Endothelial cell of umbilical vein (primary cell): ENCODE measurements at regions not wholly inside any gene's neighbourhood (a gene's known extent, or its start where the extent isn't known, plus 50 kb on each side); places are given as distances from the start of the nearest gene placed in this dataset.

ENCODE experiments used
- BruUV-seq: library from RNA; stranded (reverse); fragments of 400-500 nt; replicated peaks from 2 replicates; lab custom pipeline; 2021; lab: Mats Ljungman, UMichigan
- CTCF ChIA-PET: fragments of 300-600, 350-600 bp; sonication (Branson Sonifier 250); formaldehyde crosslinking; loops from one replicate; lab custom pipeline; 2021; ENCODE audit warnings: antibody characterized with exemption, inconsistent platforms; lab: Charles Lee
- POLR2A ChIA-PET: fragments of 300-600, 350-600 bp; sonication (Branson Sonifier 250); formaldehyde crosslinking; loops from one replicate; lab custom pipeline; 2021; ENCODE audit warnings: antibody characterized with exemption, inconsistent platforms; lab: Charles Lee
- DNase-seq: peaks from one replicate; pipeline ENCODE4 v3.0.0-alpha.2; 2011; ENCODE audit warnings: low read depth, low spot score
- FAIRE-seq: peaks from 2 replicates; lab custom pipeline; 2011; peaks lifted over from hg19 to GRCh38; lab: Jason Lieb, UNC
- H2AFZ ChIP-seq: 2 replicates; pipeline ENCODE4 v1.6.0; 2012; ENCODE audit warnings: low read depth, low read length, control low read depth, inconsistent platforms
- H3K27ac ChIP-seq: 2 replicates; pipeline ENCODE4 v1.5.1; 2011; ENCODE audit warnings: low read depth, mild to moderate bottlenecking, control low read depth, low read length, moderate library complexity; ENCODE audit not compliant: insufficient read depth
- H3K27me3 ChIP-seq, 2 experiments: 2 replicates each; pipeline versions ENCODE4 v1.6.0 to v1.6.1; 2011; ENCODE audit warnings: low read length in 2 of 2, mixed read lengths in 1 of 2; ENCODE audit not compliant: control insufficient read depth in 2 of 2, insufficient read depth in 2 of 2
- H3K36me3 ChIP-seq, 2 experiments: 2 replicates in 1 of 2; 3 replicates in 1 of 2; pipeline ENCODE4 v1.5.1; 2011; ENCODE audit warnings: low read length in 2 of 2, mild to moderate bottlenecking in 1 of 2, moderate library complexity in 1 of 2; ENCODE audit not compliant: control insufficient read depth in 2 of 2, insufficient read depth in 2 of 2; ENCODE audit errors: extremely low read depth in 1 of 2
- H3K4me1 ChIP-seq: 3 replicates; pipeline ENCODE4 v1.5.1; 2011; ENCODE audit warnings: mild to moderate bottlenecking, low read length; ENCODE audit not compliant: control insufficient read depth, insufficient read depth; ENCODE audit errors: extremely low read depth
- H3K4me2 ChIP-seq: 2 replicates; pipeline ENCODE4 v1.6.1; 2011; ENCODE audit warnings: low read length, control low read depth, mixed read lengths; ENCODE audit not compliant: insufficient read depth
- H3K4me3 ChIP-seq, 3 experiments: fragments of 200-600 bp in 1 of 3; sonication (generic), shearing (Covaris generic) in 1 of 3; replicated peaks in 1 of 3; 2 replicates each; pipeline ENCODE4 v1.5.1; 2011 to 2016; ENCODE audit warnings: control low read depth in 3 of 3, low read length in 3 of 3, mild to moderate bottlenecking in 2 of 3, inconsistent platforms in 1 of 3, low read depth in 1 of 3, moderate library complexity in 1 of 3; ENCODE audit not compliant: insufficient read depth in 1 of 3
- H3K79me2 ChIP-seq: 2 replicates; pipeline ENCODE4 v1.6.0; 2012; ENCODE audit warnings: low read length, inconsistent platforms; ENCODE audit not compliant: control insufficient read depth, insufficient read depth
- H3K9ac ChIP-seq: replicated peaks from 2 replicates; pipeline ENCODE3; 2011; ENCODE audit warnings: low read length, control low read depth; ENCODE audit not compliant: insufficient read depth; ENCODE audit errors: extremely low read depth
- H3K9me1 ChIP-seq: replicated peaks from 3 replicates; pipeline ENCODE4 v1.6.0; 2011; ENCODE audit warnings: mild to moderate bottlenecking, low read length; ENCODE audit not compliant: control insufficient read depth, insufficient read depth; ENCODE audit errors: extremely low read depth
- H3K9me3 ChIP-seq: replicated peaks from 2 replicates; pipeline ENCODE4 v1.5.1; 2012; ENCODE audit warnings: low read length, inconsistent platforms; ENCODE audit not compliant: control insufficient read depth, insufficient read depth
- H4K20me1 ChIP-seq: replicated peaks from 2 replicates; pipeline ENCODE3; 2011; ENCODE audit warnings: mild to moderate bottlenecking, low read length; ENCODE audit not compliant: control insufficient read depth, insufficient read depth; ENCODE audit errors: extremely low read depth
- CTCF ChIP-seq, 2 donors: IDR thresholded peaks; 1 replicate in 1 of 2; 2 replicates in 1 of 2; pipeline ENCODE4 v1.5.1; 2011; ENCODE audit warnings: low read length in 2 of 2, mild to moderate bottlenecking in 2 of 2, moderate library complexity in 2 of 2, control low read depth in 1 of 2, inconsistent platforms in 1 of 2, low read depth in 1 of 2; ENCODE audit not compliant: insufficient read depth in 1 of 2; ENCODE audit errors: extremely low read depth in 1 of 2
- EZH2 ChIP-seq: IDR thresholded peaks from 2 replicates; pipeline ENCODE4 v1.6.1; 2012; ENCODE audit warnings: borderline replicate concordance, low read depth, mild to moderate bottlenecking, moderate library complexity, low read length, inconsistent platforms; ENCODE audit not compliant: severe bottlenecking
- FOS ChIP-seq: IDR thresholded peaks from 2 replicates; pipeline ENCODE4 v1.6.1; 2011; ENCODE audit warnings: mild to moderate bottlenecking, low read length, moderate library complexity, borderline replicate concordance; ENCODE audit not compliant: insufficient read depth
- GATA2 ChIP-seq: IDR thresholded peaks from 2 replicates; pipeline ENCODE4 v1.7.0; 2011; ENCODE audit warnings: low read depth, mild to moderate bottlenecking, moderate library complexity, mixed read lengths, low read length; ENCODE audit not compliant: insufficient read length, insufficient read depth
- JUN ChIP-seq: IDR thresholded peaks from 2 replicates; pipeline ENCODE4 v1.6.1; 2011; ENCODE audit warnings: borderline replicate concordance, low read depth; ENCODE audit not compliant: insufficient read length, insufficient read depth
- MYC ChIP-seq: IDR thresholded peaks from one replicate; pipeline ENCODE4 v1.6.1; 2011; ENCODE audit warnings: mild to moderate bottlenecking, low read depth, low read length
- POLR2A ChIP-seq: IDR thresholded peaks from 2 replicates; pipeline ENCODE4 v1.6.1; 2012; ENCODE audit warnings: low read depth, mild to moderate bottlenecking, control low read depth, low read length
- POLR2AphosphoS5 ChIP-seq: IDR thresholded peaks from 2 replicates; pipeline ENCODE4 v1.6.1; 2012; ENCODE audit warnings: low read depth, mild to moderate bottlenecking, control low read depth, low read length, moderate library complexity; ENCODE audit not compliant: insufficient read depth
- dilution Hi-C: fragments of 300-500 bp; cut with MboI; formaldehyde crosslinking; loops from one replicate; pipeline ENCODE4 v1.15.0; 2019; ENCODE audit warnings: low sequenced_read_pairs; ENCODE audit not compliant: extremely low pct_ligation_motif_present
- intact Hi-C: fragments of 100-400 bp; cut with micrococcal nuclease; formaldehyde crosslinking; loops from one replicate; pipeline ENCODE4 v1.10.0; 2022

GRCh38 chr4:160563552-160564282 lies 1460.8 kb downstream of the RAPGEF2 start:
- FAIRE-seq (no peak), DNase-seq (no peak)
- Histone ChIP-seq H3K79me2 (no peaks in the 10 kb centered on the region), H3K9ac (no peak overlapping the region), H2AFZ (no peak overlapping the region), H3K4me2 (no peak overlapping the region), H3K4me3 (no peak overlapping the region), H3K27ac (no peak overlapping the region), H3K9me1 (no peaks in the 10 kb centered on the region), H3K27me3 (no peaks in the 10 kb centered on the region), H3K36me3 (no peaks in the 10 kb centered on the region), H3K9me3 (no peaks in the 10 kb centered on the region), H3K4me1 (no peaks in the 10 kb centered on the region), H4K20me1 (no peaks in the 10 kb centered on the region)
- POLR2A ChIA-PET: no interaction called here
- TF ChIP-seq CTCF (IDR thresholded peaks at IDR 0.05; ENCODE audit: extremely low read depth in 1 of 2, insufficient read depth in 1 of 2, low read depth in 1 of 2, low read length in 2 of 2): no peak
- TF ChIP-seq GATA2: no peak
- TF ChIP-seq EZH2: no peak
- no peak for TF ChIP-seq POLR2AphosphoS5
- no peak for TF ChIP-seq MYC
- TF ChIP-seq JUN: no peak
- TF ChIP-seq POLR2A: no peak
- no peak for TF ChIP-seq FOS
- CTCF ChIA-PET: no interaction called here
- intact Hi-C loops: no loop called here
- no TSS peak for BruUV-seq
- dilution Hi-C loops: no loop called here
